HepG2 (cell line): ENCODE measurements at regions not wholly inside any gene's neighbourhood (a gene's known extent, or its start where the extent isn't known, plus 50 kb on each side); places are given as distances from the start of the nearest gene placed in this dataset.

Experiments used
- ATAC-seq: fragments of 200-7000 bp; cut with Tn5 transposase; 3 replicates; pipeline ENCODE4 v1.9.1; 2020; ENCODE audit warnings: mild to moderate bottlenecking, moderate library complexity
- BruUV-seq: library from RNA; stranded (reverse); fragments of 400-500 nt; replicated peaks from 2 replicates; lab custom pipeline; 2021; lab: Mats Ljungman, UMichigan
- CTCF ChIA-PET: fragments of 300-600 bp; formaldehyde crosslinking; extraction: SDS; loops from one replicate; lab custom pipeline; 2021; ENCODE audit warnings: low total read pairs, inconsistent platforms, low intra/inter-chr PET ratio; lab: Yijun Ruan, JAX
- POLR2A ChIA-PET: fragments of 350-600 bp; sonication (Branson Sonifier 250); formaldehyde crosslinking; loops from one replicate; lab custom pipeline; 2020; ENCODE audit warnings: antibody characterized with exemption, inconsistent platforms; lab: Yijun Ruan, JAX
- DNase-seq: peaks from one replicate; pipeline ENCODE4 v3.0.0-alpha.2; 2015; ENCODE audit warnings: low spot score
- FAIRE-seq: peaks from 3 replicates; lab custom pipeline; 2011; peaks lifted over from hg19 to GRCh38; lab: Jason Lieb, UNC
- H2AFZ ChIP-seq: one replicate; pipeline ENCODE4 v1.6.1; 2011; ENCODE audit warnings: low read length, inconsistent platforms
- H3K27ac ChIP-seq: fragments of 300-600 bp; 3 replicates; pipeline ENCODE4 v1.8.0; 2011; ENCODE audit warnings: mixed run types, mild to moderate bottlenecking, mixed read lengths, low read length, inconsistent platforms; ENCODE audit not compliant: insufficient read depth; ENCODE audit errors: extremely low read length
- H3K27me3 ChIP-seq, 2 experiments: fragments of 200-600 bp in 1 of 2; 2 replicates in 1 of 2; 3 replicates in 1 of 2; pipeline versions ENCODE4 v1.6.0 to v1.8.0; 2011; ENCODE audit warnings: low read length in 2 of 2, mild to moderate bottlenecking in 2 of 2, moderate library complexity in 2 of 2, inconsistent platforms in 1 of 2; ENCODE audit not compliant: insufficient read depth in 2 of 2, control insufficient read depth in 1 of 2
- H3K36me3 ChIP-seq, 2 experiments: fragments of 200-600 bp in 1 of 2; replicated peaks in 1 of 2; 2 replicates in 1 of 2; 3 replicates in 1 of 2; pipeline versions ENCODE4 v1.5.1 to v1.8.0; 2011; ENCODE audit warnings: low read length in 2 of 2, inconsistent platforms in 1 of 2; ENCODE audit not compliant: insufficient read depth in 2 of 2, control insufficient read depth in 1 of 2
- H3K4me1 ChIP-seq: 2 replicates; pipeline ENCODE4 v1.5.1; 2012; ENCODE audit warnings: low read length, inconsistent platforms; ENCODE audit not compliant: insufficient read depth
- H3K4me2 ChIP-seq: 2 replicates; pipeline ENCODE4 v1.6.0; 2011; ENCODE audit warnings: low read depth, low read length, inconsistent platforms
- H3K4me3 ChIP-seq, 3 experiments: fragments of 200-600 bp in 1 of 3; sonication (generic), shearing (Covaris generic) in 1 of 3; replicated peaks in 1 of 3; 2 replicates each; pipeline ENCODE4 v1.5.1; 2011 to 2016; ENCODE audit warnings: low read length in 3 of 3, inconsistent platforms in 2 of 3, low read depth in 2 of 3, mild to moderate bottlenecking in 2 of 3, control low read depth in 1 of 3, mixed read lengths in 1 of 3; ENCODE audit not compliant: insufficient read depth in 1 of 3
- H3K79me2 ChIP-seq: one replicate; pipeline ENCODE4 v1.6.1; 2011; ENCODE audit warnings: low read length, inconsistent platforms; ENCODE audit not compliant: insufficient read depth
- H3K9ac ChIP-seq: 2 replicates; pipeline ENCODE4 v1.6.0; 2011; ENCODE audit warnings: mild to moderate bottlenecking, low read depth, low read length, inconsistent platforms; ENCODE audit not compliant: insufficient read depth
- H3K9me3 ChIP-seq: 2 replicates; pipeline ENCODE4 v1.5.1; 2012; ENCODE audit warnings: mild to moderate bottlenecking, low read length
- H4K20me1 ChIP-seq: 2 replicates; pipeline ENCODE4 v1.6.0; 2011; ENCODE audit warnings: inconsistent platforms, mild to moderate bottlenecking, low read length, moderate library complexity; ENCODE audit not compliant: insufficient read depth
- CEBPB ChIP-seq: IDR thresholded peaks from 2 replicates; pipeline ENCODE4 v1.6.1; 2011; ENCODE audit warnings: low read depth, low read length, improper control_type of control experiment, borderline replicate concordance
- FOXC1 ChIP-seq: sonication (generic); formaldehyde crosslinking; IDR thresholded peaks from 2 replicates; pipeline ENCODE4 v1.8.0; 2022; ENCODE audit warnings: mild to moderate bottlenecking, missing genetic modification reagents, borderline replicate concordance
- SOX6 ChIP-seq, 2 experiments: fragments of 450-650 bp in 1 of 2; sonication (generic) in 1 of 2; formaldehyde crosslinking in 1 of 2; IDR thresholded peaks; 2 replicates each; pipeline versions ENCODE4 v1.4.0 to v1.6.1; 2017 to 2020; ENCODE audit warnings: antibody characterized with exemption in 1 of 2, mild to moderate bottlenecking in 1 of 2, missing genetic modification reagents in 1 of 2
- ZFYVE20 ChIP-seq: sonication (generic); formaldehyde crosslinking; IDR thresholded peaks from 2 replicates; pipeline ENCODE4 v1.8.0; 2023; ENCODE audit warnings: low read depth, mild to moderate bottlenecking, moderate library complexity, missing genetic modification reagents, borderline replicate concordance
- ZNF570 ChIP-seq: sonication (generic); formaldehyde crosslinking; IDR thresholded peaks from 2 replicates; pipeline ENCODE4 v1.4.0; 2020; ENCODE audit warnings: mild to moderate bottlenecking, missing genetic modification reagents, borderline replicate concordance
- ZNF687 ChIP-seq: sonication (generic); formaldehyde crosslinking; IDR thresholded peaks from 2 replicates; pipeline ENCODE4 v1.5.1; 2020; ENCODE audit warnings: mild to moderate bottlenecking, missing genetic modification reagents, moderate library complexity
- WGBS: methylation state at CpG from one replicate; pipeline ENCODE4 v1.1.6; 2017; ENCODE audit warnings: low lambda C conversion rate; 5-methylcytosine and 5-hydroxymethylcytosine counted together
- in situ Hi-C: cut with HindIII; loops from 2 replicates; pipeline ENCODE4 v1.10.0; 2017; ENCODE audit warnings: low pct_unique_long_range_greater_than_20kb; ENCODE audit not compliant: extremely low pct_ligation_motif_present
- intact Hi-C: fragments of 100-400 bp; cut with micrococcal nuclease; formaldehyde crosslinking; loops from one replicate; pipeline ENCODE4 v1.10.0; 2022; ENCODE audit not compliant: unreplicated experiment

- Histone ChIP-seq H3K9ac (no peak overlapping the region), H3K4me2 (no peak overlapping the region), H3K79me2 (no peaks in the 10 kb centered on the region), H3K27me3 (peaks cover 0 to 39% of the 10 kb centered on the region in 2 experiments; a peak in 3 of 5 replicates), H4K20me1 (no peaks in the 10 kb centered on the region), H3K27ac (no peak overlapping the region), H3K9me3 (no peaks in the 10 kb centered on the region), H3K36me3 (no peaks in the 10 kb centered on the region), H3K4me1 (no peaks in the 10 kb centered on the region)
- intact Hi-C loops (no loop called here), in situ Hi-C loops (no loop called here)
- ATAC-seq: no peak
- no peak for DNase-seq
- FAIRE-seq: no peak
- ChIA-PET CTCF (no interaction called here), POLR2A (no interaction called here)
- 34% methylated on average over 12 of the region's 15 CpGs for WGBS
- TF ChIP-seq FOXC1 (CRISPR knock-in tag): no peak
- TF ChIP-seq ZFYVE20 (CRISPR knock-in tag): no peak
- no peak for TF ChIP-seq SOX6 (IDR thresholded peaks at IDR 0.05)
- TF ChIP-seq SOX6 (CRISPR knock-in tag; IDR thresholded peaks at IDR 0.05): no peak
- no peak for TF ChIP-seq ZNF687 (CRISPR knock-in tag)
- no peak for TF ChIP-seq ZNF570 (CRISPR knock-in tag)
- TF ChIP-seq CEBPB: no peak
- TF ChIP-seq, all 625 proteins: peak for 0
- no TSS peak for BruUV-seq
- H3K4me3 ChIP-seq: no peak overlapping the region
- H2AFZ ChIP-seq: no peak overlapping the region
Measured at GRCh38 chr6:33935439-33936080, 131.8 kb upstream of the MLN start.
